Right lobe of liver (tissue), 4 donors: ENCODE measurements at regions not wholly inside any gene's neighbourhood (a gene's known extent, or its start where the extent isn't known, plus 50 kb on each side); places are given as distances from the start of the nearest gene placed in this dataset.

Experiments used
- POLR2A ChIP-seq: fragments of 450-650 bp; IDR thresholded peaks from one replicate; pipeline ENCODE4 v1.6.1; 2017; ENCODE audit warnings: antibody characterized with exemption, mild to moderate bottlenecking
- TF ChIP-seq, protein P1 (sequence below), 4 donors: fragments of 200-600 bp in 3 of 4; fragments of 450-650 bp in 1 of 4; IDR thresholded peaks; one replicate each; pipeline versions ENCODE4 v1.5.1 to v1.8.0; 2016 to 2022; ENCODE audit warnings: antibody characterized with exemption in 4 of 4, mild to moderate bottlenecking in 2 of 4
- donor health status: DM: no; HTN: no; CAD: no.
- donor health status: DM: no; HTN: no; CAD: no.
- donor health status: DM: no; HTN: yes; CAD: no.

DNA sequence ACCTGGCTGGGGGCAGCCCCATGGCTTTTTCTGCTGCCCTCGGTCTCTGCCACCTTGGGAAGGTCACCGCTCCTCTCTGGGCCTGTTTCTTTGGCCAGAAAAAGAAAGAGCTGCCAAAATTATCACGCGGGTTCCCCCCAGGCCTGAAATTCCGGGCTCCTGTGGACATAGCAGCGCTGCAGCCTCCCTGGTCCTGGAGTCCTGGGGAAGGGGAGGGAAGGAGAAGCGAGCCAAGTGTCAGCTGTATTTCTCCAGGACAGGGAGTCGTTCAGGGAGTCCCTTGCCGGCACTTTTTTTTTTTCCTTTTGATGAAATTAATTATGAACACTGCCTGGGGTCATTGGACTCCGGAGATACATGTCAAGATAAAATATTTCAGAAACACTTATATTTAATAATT is 152.3 kb upstream of the GPR26 start:
- TF ChIP-seq, protein P1, sequence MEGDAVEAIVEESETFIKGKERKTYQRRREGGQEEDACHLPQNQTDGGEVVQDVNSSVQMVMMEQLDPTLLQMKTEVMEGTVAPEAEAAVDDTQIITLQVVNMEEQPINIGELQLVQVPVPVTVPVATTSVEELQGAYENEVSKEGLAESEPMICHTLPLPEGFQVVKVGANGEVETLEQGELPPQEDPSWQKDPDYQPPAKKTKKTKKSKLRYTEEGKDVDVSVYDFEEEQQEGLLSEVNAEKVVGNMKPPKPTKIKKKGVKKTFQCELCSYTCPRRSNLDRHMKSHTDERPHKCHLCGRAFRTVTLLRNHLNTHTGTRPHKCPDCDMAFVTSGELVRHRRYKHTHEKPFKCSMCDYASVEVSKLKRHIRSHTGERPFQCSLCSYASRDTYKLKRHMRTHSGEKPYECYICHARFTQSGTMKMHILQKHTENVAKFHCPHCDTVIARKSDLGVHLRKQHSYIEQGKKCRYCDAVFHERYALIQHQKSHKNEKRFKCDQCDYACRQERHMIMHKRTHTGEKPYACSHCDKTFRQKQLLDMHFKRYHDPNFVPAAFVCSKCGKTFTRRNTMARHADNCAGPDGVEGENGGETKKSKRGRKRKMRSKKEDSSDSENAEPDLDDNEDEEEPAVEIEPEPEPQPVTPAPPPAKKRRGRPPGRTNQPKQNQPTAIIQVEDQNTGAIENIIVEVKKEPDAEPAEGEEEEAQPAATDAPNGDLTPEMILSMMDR (IDR thresholded peaks at IDR 0.05), result no peak
- no peak for TF ChIP-seq POLR2A
